Activated CD4-positive, alpha-beta T cell treated with anti-CD3 and anti-CD28 coated beads, Interleukin-2, amount 10 ng/mL, durations not matched to agents 7 days and 5 days (primary cell): ENCODE measurements at regions not wholly inside any gene's neighbourhood (a gene's known extent, or its start where the extent isn't known, plus 50 kb on each side); places are given as distances from the start of the nearest gene placed in this dataset.

Experiments used
- CTCF ChIA-PET: fragments of 350-600 bp; sonication (Branson Sonifier 250); formaldehyde crosslinking; loops from one replicate; lab custom pipeline; 2021; ENCODE audit warnings: antibody characterized with exemption; lab: Charles Lee
- POLR2A ChIA-PET: fragments of 350-600 bp; sonication (Branson Sonifier 250); formaldehyde crosslinking; loops from one replicate; lab custom pipeline; 2021; ENCODE audit warnings: antibody characterized with exemption; lab: Charles Lee
- DNase-seq: peaks from one replicate; pipeline ENCODE4 v3.0.0-alpha.2; 2020
- H3K27ac Mint-ChIP-seq: one replicate; pipeline ENCODE4 v1.8.0; 2021; ENCODE audit warnings: mild to moderate bottlenecking, moderate library complexity, mixed read lengths
- H3K27me3 Mint-ChIP-seq: one replicate; pipeline ENCODE4 v1.8.0; 2021; ENCODE audit warnings: mixed read lengths
- H3K36me3 Mint-ChIP-seq: one replicate; pipeline ENCODE4 v1.8.0; 2021; ENCODE audit warnings: low read depth, mixed read lengths
- H3K4me1 Mint-ChIP-seq: one replicate; pipeline ENCODE4 v1.8.0; 2021; ENCODE audit warnings: mixed read lengths
- H3K4me3 Mint-ChIP-seq: one replicate; pipeline ENCODE4 v1.8.0; 2021; ENCODE audit warnings: mild to moderate bottlenecking, moderate library complexity, mixed read lengths
- H3K9me3 Mint-ChIP-seq: one replicate; pipeline ENCODE4 v1.8.0; 2021; ENCODE audit warnings: mixed read lengths

GRCh38 chr2:117514371-117514770 lies 300.1 kb upstream of the DDX18 start:
- CTCF ChIA-PET = no interaction called here
- H3K27ac Mint-ChIP-seq = no peak overlapping the region

GRCh38 chr2:117519238-117519637 lies 295.3 kb upstream of the DDX18 start:
- POLR2A ChIA-PET = no interaction called here

More at GRCh38 chr2:117514371-117514770, 300.1 kb upstream of the DDX18 start:
- H3K4me1 Mint-ChIP-seq = no peaks in the 10 kb centered on the region
- no peak overlapping the region for H3K4me3 Mint-ChIP-seq
- H3K9me3 Mint-ChIP-seq = peaks cover 3% of the 10 kb centered on the region
- no peak for DNase-seq
- H3K36me3 Mint-ChIP-seq = no peaks in the 10 kb centered on the region
- POLR2A ChIA-PET = no interaction called here
- no peaks in the 10 kb centered on the region for H3K27me3 Mint-ChIP-seq

GRCh38 chr2:117519721-117520120 lies 294.8 kb upstream of the DDX18 start:
- no peak for DNase-seq
- H3K9me3 Mint-ChIP-seq = peaks cover 3% of the 10 kb centered on the region
- no peaks in the 10 kb centered on the region for H3K4me1 Mint-ChIP-seq
- no peaks in the 10 kb centered on the region for H3K27me3 Mint-ChIP-seq
- POLR2A ChIA-PET = no interaction called here
- no peak overlapping the region for H3K27ac Mint-ChIP-seq
- CTCF ChIA-PET = no interaction called here
- H3K36me3 Mint-ChIP-seq = no peaks in the 10 kb centered on the region
- no peak overlapping the region for H3K4me3 Mint-ChIP-seq

More at GRCh38 chr2:117519238-117519637, 295.3 kb upstream of the DDX18 start:
- Mint-ChIP-seq H3K27me3 (no peaks in the 10 kb centered on the region), H3K27ac (no peak overlapping the region), H3K36me3 (no peaks in the 10 kb centered on the region), H3K9me3 (peaks cover 1% of the 10 kb centered on the region), H3K4me1 (no peaks in the 10 kb centered on the region), H3K4me3 (no peak overlapping the region)
- DNase-seq = no peak
- CTCF ChIA-PET = no interaction called here

GRCh38 chr2:117523267-117523666 lies 291.2 kb upstream of the DDX18 start:
- H3K27me3 Mint-ChIP-seq = no peaks in the 10 kb centered on the region
- no peak for DNase-seq
- CTCF ChIA-PET = no interaction called here
- POLR2A ChIA-PET = no interaction called here
- H3K9me3 Mint-ChIP-seq = peaks cover 3% of the 10 kb centered on the region
- no peak overlapping the region for H3K27ac Mint-ChIP-seq
- H3K36me3 Mint-ChIP-seq = no peaks in the 10 kb centered on the region
- H3K4me3 Mint-ChIP-seq = no peak overlapping the region
- no peaks in the 10 kb centered on the region for H3K4me1 Mint-ChIP-seq

- Mint-ChIP-seq H3K4me3 (no peak overlapping the region), H3K27me3 (no peaks in the 10 kb centered on the region)
- POLR2A ChIA-PET = no interaction called here
Observed at GRCh38 chr2:117523711-117524238, 290.7 kb upstream of the DDX18 start.

GRCh38 chr2:117536139-117536538 lies 278.4 kb upstream of the DDX18 start:
- no peak overlapping the region for H3K27ac Mint-ChIP-seq
- H3K4me3 Mint-ChIP-seq = no peak overlapping the region
- H3K4me1 Mint-ChIP-seq = no peaks in the 10 kb centered on the region
- no peaks in the 10 kb centered on the region for H3K9me3 Mint-ChIP-seq
- no peaks in the 10 kb centered on the region for H3K27me3 Mint-ChIP-seq
- ChIA-PET CTCF (interaction anchor here (1.5 kb wide), 1 partner anchor 9 kb away, joined by 6 read pairs; no protein-coding TSS in a partner anchor), POLR2A (no interaction called here)
- no peaks in the 10 kb centered on the region for H3K36me3 Mint-ChIP-seq
- DNase-seq = no peak

More at GRCh38 chr2:117523711-117524238, 290.7 kb upstream of the DDX18 start:
- Mint-ChIP-seq H3K4me1 (no peaks in the 10 kb centered on the region), H3K36me3 (no peaks in the 10 kb centered on the region), H3K27ac (no peak overlapping the region), H3K9me3 (peaks cover 3% of the 10 kb centered on the region)
- CTCF ChIA-PET = no interaction called here
- DNase-seq = no peak

- H3K4me1 Mint-ChIP-seq = no peaks in the 10 kb centered on the region
- no peak overlapping the region for H3K4me3 Mint-ChIP-seq
- no peaks in the 10 kb centered on the region for H3K27me3 Mint-ChIP-seq
- no peaks in the 10 kb centered on the region for H3K9me3 Mint-ChIP-seq
- H3K36me3 Mint-ChIP-seq = no peaks in the 10 kb centered on the region
- CTCF ChIA-PET = interaction anchor here (1.5 kb wide), 1 partner anchor 9 kb away, joined by 6 read pairs; no protein-coding TSS in a partner anchor
- POLR2A ChIA-PET = no interaction called here
- no peak overlapping the region for H3K27ac Mint-ChIP-seq
- no peak for DNase-seq
Observed at GRCh38 chr2:117537032-117537431, 277.5 kb upstream of the DDX18 start.

- H3K36me3 Mint-ChIP-seq = no peaks in the 10 kb centered on the region
- H3K27ac Mint-ChIP-seq = no peak overlapping the region
- no peaks in the 10 kb centered on the region for H3K9me3 Mint-ChIP-seq
- H3K4me3 Mint-ChIP-seq = no peak overlapping the region
- DNase-seq = no peak
- no peaks in the 10 kb centered on the region for H3K4me1 Mint-ChIP-seq
- ChIA-PET POLR2A (no interaction called here), CTCF (no interaction called here)
- H3K27me3 Mint-ChIP-seq = no peaks in the 10 kb centered on the region
Observed at GRCh38 chr2:117551858-117552257, 262.6 kb upstream of the DDX18 start.

GRCh38 chr2:117553448-117553847 lies 261.0 kb upstream of the DDX18 start:
- H3K36me3 Mint-ChIP-seq = no peaks in the 10 kb centered on the region
- CTCF ChIA-PET = no interaction called here

GRCh38 chr2:117555965-117556364 lies 258.5 kb upstream of the DDX18 start:
- no peak overlapping the region for H3K4me3 Mint-ChIP-seq

More at GRCh38 chr2:117553448-117553847, 261.0 kb upstream of the DDX18 start:
- Mint-ChIP-seq H3K9me3 (no peaks in the 10 kb centered on the region), H3K4me1 (no peaks in the 10 kb centered on the region), H3K27ac (no peak overlapping the region), H3K27me3 (no peaks in the 10 kb centered on the region), H3K4me3 (no peak overlapping the region)
- POLR2A ChIA-PET = no interaction called here
- DNase-seq = no peak

GRCh38 chr2:117557626-117558025 lies 256.9 kb upstream of the DDX18 start:
- no peaks in the 10 kb centered on the region for H3K36me3 Mint-ChIP-seq
- POLR2A ChIA-PET = no interaction called here
- H3K27me3 Mint-ChIP-seq = no peaks in the 10 kb centered on the region
- DNase-seq = no peak
- CTCF ChIA-PET = no interaction called here
- H3K27ac Mint-ChIP-seq = no peak overlapping the region
- H3K4me3 Mint-ChIP-seq = no peak overlapping the region
- H3K4me1 Mint-ChIP-seq = no peaks in the 10 kb centered on the region
- H3K9me3 Mint-ChIP-seq = no peaks in the 10 kb centered on the region

More at GRCh38 chr2:117555965-117556364, 258.5 kb upstream of the DDX18 start:
- ChIA-PET POLR2A (no interaction called here), CTCF (no interaction called here)
- no peaks in the 10 kb centered on the region for H3K27me3 Mint-ChIP-seq
- no peaks in the 10 kb centered on the region for H3K4me1 Mint-ChIP-seq
- H3K36me3 Mint-ChIP-seq = no peaks in the 10 kb centered on the region
- no peaks in the 10 kb centered on the region for H3K9me3 Mint-ChIP-seq
- H3K27ac Mint-ChIP-seq = no peak overlapping the region
- DNase-seq = no peak

GRCh38 chr2:117562654-117563053 lies 251.8 kb upstream of the DDX18 start:
- DNase-seq = no peak
- no peak overlapping the region for H3K27ac Mint-ChIP-seq
- H3K27me3 Mint-ChIP-seq = no peaks in the 10 kb centered on the region
- H3K4me3 Mint-ChIP-seq = no peak overlapping the region
- H3K36me3 Mint-ChIP-seq = no peaks in the 10 kb centered on the region
- ChIA-PET POLR2A (no interaction called here), CTCF (no interaction called here)
- H3K9me3 Mint-ChIP-seq = no peaks in the 10 kb centered on the region
- H3K4me1 Mint-ChIP-seq = no peaks in the 10 kb centered on the region

- CTCF ChIA-PET = no interaction called here
- H3K4me1 Mint-ChIP-seq = no peaks in the 10 kb centered on the region
Observed at GRCh38 chr2:117571590-117572349, 242.7 kb upstream of the DDX18 start.

More at GRCh38 chr2:117571590-117572349, 242.7 kb upstream of the DDX18 start:
- Mint-ChIP-seq H3K4me3 (no peak overlapping the region), H3K9me3 (peaks cover 12% of the 10 kb centered on the region), H3K36me3 (no peaks in the 10 kb centered on the region), H3K27me3 (no peaks in the 10 kb centered on the region), H3K27ac (no peak overlapping the region)
- no peak for DNase-seq
- POLR2A ChIA-PET = no interaction called here
